Peyer's patch (tissue), 4 donors: ENCODE measurements at regions not wholly inside any gene's neighbourhood (a gene's known extent, or its start where the extent isn't known, plus 50 kb on each side); places are given as distances from the start of the nearest gene placed in this dataset.

Experiments used
- DNase-seq, 3 donors: peaks; one replicate each; pipeline ENCODE4 v3.0.0-alpha.2; 2017 to 2019
- H3K27ac ChIP-seq, 4 donors: fragments of 200-600 bp; sonication (generic); one replicate each; pipeline ENCODE4 v1.5.1; 2016 to 2019
- H3K27me3 ChIP-seq, 2 donors: fragments of 200-600 bp; sonication (generic); one replicate each; pipeline ENCODE4 v1.5.1; 2019
- H3K36me3 ChIP-seq, 3 donors: fragments of 200-600 bp; sonication (generic); one replicate each; pipeline ENCODE4 v1.5.1; 2016 to 2019
- H3K4me1 ChIP-seq, 4 donors: fragments of 200-600 bp; sonication (generic); one replicate each; pipeline ENCODE4 v1.5.1; 2016 to 2019
- H3K4me3 ChIP-seq, 4 donors: fragments of 200-600 bp; sonication (generic); 1 replicate in 3 of 4; 2 replicates in 1 of 4; pipeline ENCODE4 v1.5.1; 2016 to 2019; ENCODE audit warnings: mild to moderate bottlenecking in 1 of 4
- H3K9me3 ChIP-seq, 4 donors: fragments of 200-600 bp; sonication (generic); one replicate each; pipeline ENCODE4 v1.5.1; 2016 to 2019; ENCODE audit warnings: mild to moderate bottlenecking in 1 of 4
- CTCF ChIP-seq, 6 experiments: fragments of 450-650 bp in 4 of 6; fragments of 200-600 bp in 2 of 6; sonication (generic) in 1 of 6; IDR thresholded peaks; one replicate each; pipeline ENCODE4 v1.5.1; 2017 to 2019; ENCODE audit warnings: antibody characterized with exemption in 6 of 6, mild to moderate bottlenecking in 3 of 6, moderate library complexity in 1 of 6
- POLR2A ChIP-seq, 2 donors: fragments of 450-650 bp; IDR thresholded peaks; one replicate each; pipeline ENCODE4 v1.5.1; 2017; ENCODE audit warnings: antibody characterized with exemption in 2 of 2, mild to moderate bottlenecking in 2 of 2, moderate library complexity in 2 of 2

DNA sequence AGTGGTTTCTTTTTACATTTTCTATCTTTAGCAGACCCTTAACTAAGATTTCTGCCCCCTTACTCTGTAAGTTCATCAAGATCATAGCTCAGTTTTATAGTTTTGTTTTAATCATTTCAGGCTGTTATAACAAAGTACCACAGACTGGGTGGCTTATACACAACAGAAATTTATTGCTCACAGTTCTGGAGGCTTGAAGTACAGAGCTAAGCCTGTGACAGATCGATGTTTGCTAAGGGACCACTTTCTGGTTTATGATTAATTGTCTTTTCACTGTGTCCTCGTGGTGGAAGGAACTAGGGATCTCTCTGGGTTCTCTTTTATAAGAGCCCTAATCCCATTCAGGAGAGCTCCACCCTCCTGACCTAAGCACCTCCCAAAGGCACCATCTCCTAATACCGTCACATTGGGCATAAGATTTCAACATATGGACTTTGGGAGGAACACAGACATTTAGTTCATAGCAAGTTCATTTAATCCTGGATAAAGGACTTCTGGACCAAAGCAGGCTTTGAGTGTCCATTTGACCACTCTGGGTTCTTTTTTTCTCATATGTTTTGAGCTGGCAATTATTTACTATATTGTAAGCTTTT lies 137.0 kb upstream of the IL15 start:
- Histone ChIP-seq H3K27ac (no peak overlapping the region), H3K4me3 (no peak overlapping the region), H3K9me3 (no peaks in the 10 kb centered on the region), H3K27me3 (no peaks in the 10 kb centered on the region), H3K4me1 (no peaks in the 10 kb centered on the region), H3K36me3 (no peaks in the 10 kb centered on the region)
- no peak for TF ChIP-seq CTCF (IDR thresholded peaks at IDR 0.05)
- TF ChIP-seq POLR2A (IDR thresholded peaks at IDR 0.05): no peak
- DNase-seq: no peak

DNA sequence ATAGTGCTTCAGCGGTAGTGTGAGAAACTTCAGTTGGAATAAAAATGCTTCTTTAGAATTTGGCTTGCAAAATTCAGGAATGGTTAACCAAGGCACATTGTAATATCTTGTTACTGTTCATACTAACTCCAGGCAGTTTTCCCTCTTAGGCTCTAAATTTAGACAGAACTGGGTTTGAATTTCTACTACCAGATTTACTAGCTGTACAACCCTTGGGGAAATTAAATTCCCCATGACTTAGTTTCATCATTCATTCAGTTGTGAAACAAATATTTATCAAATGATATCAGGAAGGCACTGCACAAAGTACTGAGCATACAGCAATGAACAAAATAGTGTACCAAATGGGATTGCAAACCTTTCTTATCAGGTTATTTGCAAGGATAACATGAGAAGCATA lies 135.0 kb upstream of the IL15 start:
- Histone ChIP-seq H3K27ac (no peak overlapping the region), H3K4me3 (no peak overlapping the region), H3K9me3 (no peaks in the 10 kb centered on the region), H3K4me1 (no peaks in the 10 kb centered on the region), H3K27me3 (no peaks in the 10 kb centered on the region), H3K36me3 (no peaks in the 10 kb centered on the region)
- no peak for DNase-seq
- TF ChIP-seq CTCF (IDR thresholded peaks at IDR 0.05) (no peak), POLR2A (IDR thresholded peaks at IDR 0.05) (no peak)

DNA sequence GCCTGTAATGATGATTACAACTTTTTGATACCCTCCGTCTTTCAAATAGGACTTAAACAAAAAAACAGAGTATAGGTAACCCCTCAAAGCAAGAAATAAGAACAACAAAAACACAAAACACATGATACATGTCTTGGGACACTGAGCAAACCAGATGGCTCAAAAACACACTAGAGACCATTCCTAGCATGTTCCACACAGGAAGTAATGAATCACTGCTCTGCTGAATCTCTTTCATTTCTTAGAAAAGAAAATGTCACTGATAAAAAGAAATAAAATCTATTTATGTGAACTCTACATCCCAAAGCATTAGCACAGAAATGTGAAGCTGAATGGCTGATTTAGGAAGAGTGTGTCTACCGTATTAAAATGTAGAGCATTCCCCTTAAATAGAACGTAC lies 134.5 kb upstream of the IL15 start:
- Histone ChIP-seq H3K4me1 (no peaks in the 10 kb centered on the region), H3K4me3 (no peak overlapping the region), H3K36me3 (no peaks in the 10 kb centered on the region), H3K9me3 (no peaks in the 10 kb centered on the region), H3K27ac (no peak overlapping the region), H3K27me3 (no peaks in the 10 kb centered on the region)
- TF ChIP-seq POLR2A (IDR thresholded peaks at IDR 0.05) (no peak), CTCF (IDR thresholded peaks at IDR 0.05) (no peak)
- DNase-seq: no peak

DNA sequence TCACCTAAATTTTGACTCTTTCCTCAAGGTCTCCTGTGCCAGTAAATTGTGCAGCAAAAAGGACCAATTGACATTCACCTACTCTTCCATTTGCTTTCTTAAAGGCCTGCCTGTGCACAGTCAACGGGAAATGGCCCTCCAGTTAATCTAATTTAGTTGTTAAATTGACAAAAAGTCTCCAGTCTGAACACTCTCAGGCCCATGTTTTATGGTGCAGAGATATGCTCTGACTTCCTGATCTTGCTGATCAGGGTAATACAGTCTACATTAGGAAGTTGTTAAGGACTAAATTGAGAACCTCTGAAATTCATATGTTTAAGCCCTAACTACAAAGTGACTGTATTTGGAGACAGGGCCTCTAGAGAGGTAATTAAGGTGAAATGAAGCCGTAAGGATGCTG lies 133.6 kb upstream of the IL15 start:
- Histone ChIP-seq H3K27me3 (no peaks in the 10 kb centered on the region), H3K9me3 (no peaks in the 10 kb centered on the region), H3K36me3 (no peaks in the 10 kb centered on the region), H3K4me1 (no peaks in the 10 kb centered on the region), H3K27ac (no peak overlapping the region), H3K4me3 (no peak overlapping the region)
- no peak for DNase-seq
- TF ChIP-seq POLR2A (IDR thresholded peaks at IDR 0.05): no peak
- no peak for TF ChIP-seq CTCF (IDR thresholded peaks at IDR 0.05)

GRCh38 chr4:141503260-141503659 lies 133.1 kb upstream of the IL15 start:
- Histone ChIP-seq H3K27ac (no peak overlapping the region), H3K9me3 (no peaks in the 10 kb centered on the region), H3K4me3 (no peak overlapping the region), H3K4me1 (no peaks in the 10 kb centered on the region), H3K27me3 (no peaks in the 10 kb centered on the region), H3K36me3 (no peaks in the 10 kb centered on the region)
- TF ChIP-seq CTCF (IDR thresholded peaks at IDR 0.05): no peak
- no peak for TF ChIP-seq POLR2A (IDR thresholded peaks at IDR 0.05)
- DNase-seq: no peak

DNA sequence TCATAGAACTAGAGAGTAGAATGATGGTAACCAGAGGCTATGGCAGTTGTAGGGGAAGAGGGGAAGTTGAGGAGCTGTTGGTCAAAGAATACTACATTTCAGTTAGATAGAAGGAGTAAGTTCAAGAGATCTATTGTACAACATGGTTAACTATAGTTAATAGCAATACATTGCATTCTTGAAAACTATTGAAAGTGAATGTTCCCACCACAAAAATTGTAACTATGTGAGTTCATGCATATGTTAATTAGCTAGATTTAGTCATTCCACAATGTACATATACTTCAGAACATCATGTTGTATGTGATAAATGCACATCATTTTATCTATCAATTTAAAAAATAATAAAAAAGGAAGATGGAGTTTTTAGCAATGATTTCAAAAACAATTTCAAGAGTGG lies 125.3 kb upstream of the IL15 start:
- Histone ChIP-seq H3K36me3 (no peaks in the 10 kb centered on the region), H3K4me3 (no peak overlapping the region), H3K4me1 (no peaks in the 10 kb centered on the region), H3K9me3 (no peaks in the 10 kb centered on the region), H3K27ac (no peak overlapping the region), H3K27me3 (no peaks in the 10 kb centered on the region)
- no peak for DNase-seq
- TF ChIP-seq CTCF (IDR thresholded peaks at IDR 0.05) (no peak), POLR2A (IDR thresholded peaks at IDR 0.05) (no peak)
